ENCODE measurements at regions not wholly inside any gene's neighbourhood (a gene's known extent, or its start where the extent isn't known, plus 50 kb on each side); places are given as distances from the start of the nearest gene placed in this dataset.

- POLR2A ChIA-PET (ENCODE audit: unreplicated experiment) = no interaction called here
- no peaks in the 10 kb centered on the region for H3K9me2 ChIP-seq (ENCODE audit: insufficient read depth)
- DNase-seq = no peak
Measured at GRCh38 chr5:62256161-62257019, 49.6 kb upstream of the KIF2A start.

More at GRCh38 chr5:62256161-62257019, 49.6 kb upstream of the KIF2A start:
- H3F3A ChIP-seq (ENCODE audit: insufficient read depth, low read depth) = no peaks in the 10 kb centered on the region
- no peaks in the 10 kb centered on the region for H4K20me1 ChIP-seq (ENCODE audit: insufficient read depth)
- H3K9me3 ChIP-seq (ENCODE audit: insufficient read depth, low read depth) = no peaks in the 10 kb centered on the region
- no peaks in the 10 kb centered on the region for H3K27me3 ChIP-seq (ENCODE audit: insufficient read depth, low read depth)
- H3K4me1 ChIP-seq (replicated peaks; ENCODE audit: insufficient read depth) = no peaks in the 10 kb centered on the region
- H3K4me3 ChIP-seq = no peak overlapping the region
- intact Hi-C loops (cut with micrococcal nuclease; ENCODE audit: unreplicated experiment) = no loop called here
- no TSS peak for BruUV-seq (replicated peaks)
- no peak for TF ChIP-seq EZH2 (IDR thresholded peaks at IDR 0.05; ENCODE audit: low read depth)
- no peak for TF ChIP-seq CTCF (conservative IDR thresholded peaks at IDR 0.05)
- no peaks in the 10 kb centered on the region for H3K79me2 ChIP-seq (ENCODE audit: low read depth)
- H3K4me2 ChIP-seq = no peak overlapping the region
- CTCF ChIA-PET = no interaction called here
- H3K27ac ChIP-seq = no peak overlapping the region
- no peak overlapping the region for H2AFZ ChIP-seq
- H3K36me3 ChIP-seq (ENCODE audit: low read depth) = no peaks in the 10 kb centered on the region
